ENCODE measurements at regions not wholly inside any gene's neighbourhood (a gene's known extent, or its start where the extent isn't known, plus 50 kb on each side); places are given as distances from the start of the nearest gene placed in this dataset.
"Not testable (repeated sequence)": the region's sequence is repeated elsewhere in the genome, so short reads cannot be mapped to it uniquely, and the experiment has no call there.

GRCh38 chr4:188657365-188657764 is 518.1 kb downstream of the TRIML1 start:
- ChIA-PET CTCF (interaction anchor here (0.6 kb wide), 1 partner anchor 768 kb away, joined by 3 read pairs; no protein-coding TSS in a partner anchor), POLR2A (no interaction called here)
- no peak overlapping the region for H3K4me3 ChIP-seq (ENCODE audit: low read depth, low read length)
- DNase-seq (ENCODE audit: low read depth, low spot score): no peak
- no peak for TF ChIP-seq CTCF (IDR thresholded peaks at IDR 0.05; ENCODE audit: insufficient read depth, low read length, missing control alignments)

GRCh38 chr4:188658958-188659522 is 519.8 kb downstream of the TRIML1 start:
- no peak for TF ChIP-seq CTCF (IDR thresholded peaks at IDR 0.05; ENCODE audit: insufficient read depth, low read length, missing control alignments)
- no peak for DNase-seq (ENCODE audit: low read depth, low spot score)
- CTCF ChIA-PET: no interaction called here
- H3K4me3 ChIP-seq (ENCODE audit: low read depth, low read length): no peak overlapping the region
- POLR2A ChIA-PET: no interaction called here

- ChIA-PET CTCF (no interaction called here), POLR2A (no interaction called here)
- DNase-seq (ENCODE audit: low read depth, low spot score): no peak
- no peak overlapping the region for H3K4me3 ChIP-seq (ENCODE audit: low read depth, low read length)
- TF ChIP-seq CTCF (IDR thresholded peaks at IDR 0.05; ENCODE audit: insufficient read depth, low read length, missing control alignments): no peak
These were observed 521.6 kb downstream of the TRIML1 start for GRCh38 chr4:188660796-188661195.

- POLR2A ChIA-PET: no interaction called here
- TF ChIP-seq CTCF (IDR thresholded peaks at IDR 0.05; ENCODE audit: insufficient read depth, low read length, missing control alignments): no peak
- DNase-seq (ENCODE audit: low read depth, low spot score): no peak
- H3K4me3 ChIP-seq (ENCODE audit: low read depth, low read length): no peak overlapping the region
- CTCF ChIA-PET: no interaction called here
These were observed 522.3 kb downstream of the TRIML1 start for GRCh38 chr4:188661502-188661901.

- no peak overlapping the region for H3K4me3 ChIP-seq (ENCODE audit: low read depth, low read length)
- ChIA-PET CTCF (no interaction called here), POLR2A (no interaction called here)
- TF ChIP-seq CTCF (IDR thresholded peaks at IDR 0.05; ENCODE audit: insufficient read depth, low read length, missing control alignments): no peak
- no peak for DNase-seq (ENCODE audit: low read depth, low spot score)
These were observed 524.1 kb downstream of the TRIML1 start for GRCh38 chr4:188663369-188663768.

- no peak overlapping the region for H3K4me3 ChIP-seq (ENCODE audit: low read depth, low read length)
- TF ChIP-seq CTCF (IDR thresholded peaks at IDR 0.05; ENCODE audit: insufficient read depth, low read length, missing control alignments): no peak
- DNase-seq (ENCODE audit: low read depth, low spot score): no peak
- POLR2A ChIA-PET: no interaction called here
- CTCF ChIA-PET: no interaction called here
These were observed 526.5 kb downstream of the TRIML1 start for GRCh38 chr4:188665491-188666457.

GRCh38 chr4:188678691-188679090 is 539.5 kb downstream of the TRIML1 start:
- H3K4me3 ChIP-seq (ENCODE audit: low read depth, low read length); POLR2A ChIA-PET; DNase-seq (ENCODE audit: low read depth, low spot score); CTCF ChIA-PET: not testable (repeated sequence)
